ENCODE measurements at regions not wholly inside any gene's neighbourhood (a gene's known extent, or its start where the extent isn't known, plus 50 kb on each side); places are given as distances from the start of the nearest gene placed in this dataset.

DNA sequence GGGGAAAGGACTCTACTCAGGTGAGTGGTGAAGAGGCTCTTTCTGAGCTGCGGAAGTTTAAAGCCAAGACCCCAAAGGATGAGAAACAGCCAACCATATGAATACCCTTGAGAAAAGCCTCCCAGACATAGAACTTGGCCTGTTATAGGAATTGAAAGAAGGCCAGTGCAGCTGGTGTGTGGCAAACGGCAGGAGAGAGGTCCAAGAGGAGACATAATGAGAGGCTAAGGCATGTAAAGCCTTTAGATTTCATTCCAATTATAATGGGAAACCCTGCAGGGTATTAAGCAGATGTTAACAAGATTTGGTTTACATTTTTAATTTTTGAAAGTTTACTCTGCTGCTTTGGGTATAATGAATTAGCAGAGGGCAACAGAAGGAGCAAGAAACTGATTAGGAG is 552.1 kb upstream of the FBXO33 start:
- TF ChIP-seq, protein P1, sequence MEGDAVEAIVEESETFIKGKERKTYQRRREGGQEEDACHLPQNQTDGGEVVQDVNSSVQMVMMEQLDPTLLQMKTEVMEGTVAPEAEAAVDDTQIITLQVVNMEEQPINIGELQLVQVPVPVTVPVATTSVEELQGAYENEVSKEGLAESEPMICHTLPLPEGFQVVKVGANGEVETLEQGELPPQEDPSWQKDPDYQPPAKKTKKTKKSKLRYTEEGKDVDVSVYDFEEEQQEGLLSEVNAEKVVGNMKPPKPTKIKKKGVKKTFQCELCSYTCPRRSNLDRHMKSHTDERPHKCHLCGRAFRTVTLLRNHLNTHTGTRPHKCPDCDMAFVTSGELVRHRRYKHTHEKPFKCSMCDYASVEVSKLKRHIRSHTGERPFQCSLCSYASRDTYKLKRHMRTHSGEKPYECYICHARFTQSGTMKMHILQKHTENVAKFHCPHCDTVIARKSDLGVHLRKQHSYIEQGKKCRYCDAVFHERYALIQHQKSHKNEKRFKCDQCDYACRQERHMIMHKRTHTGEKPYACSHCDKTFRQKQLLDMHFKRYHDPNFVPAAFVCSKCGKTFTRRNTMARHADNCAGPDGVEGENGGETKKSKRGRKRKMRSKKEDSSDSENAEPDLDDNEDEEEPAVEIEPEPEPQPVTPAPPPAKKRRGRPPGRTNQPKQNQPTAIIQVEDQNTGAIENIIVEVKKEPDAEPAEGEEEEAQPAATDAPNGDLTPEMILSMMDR (conservative IDR thresholded peaks at IDR 0.05): no peak
- no peak for TF ChIP-seq ZFX (IDR thresholded peaks at IDR 0.05)

Data from C4-2B (cell line).